ENCODE measurements at regions not wholly inside any gene's neighbourhood (a gene's known extent, or its start where the extent isn't known, plus 50 kb on each side); places are given as distances from the start of the nearest gene placed in this dataset.

GRCh38 chr2:147110962-147111361, 733.9 kb upstream of the ACVR2A start:
- no peak for ATAC-seq (ENCODE audit: low read depth)
- Histone ChIP-seq H3K4me1 (ENCODE audit: insufficient read depth, poor library complexity, severe bottlenecking) (no peaks in the 10 kb centered on the region), H3K27ac (ENCODE audit: poor library complexity, severe bottlenecking) (no peak overlapping the region), H3K27me3 (ENCODE audit: insufficient read depth, poor library complexity, severe bottlenecking) (no peaks in the 10 kb centered on the region), H3K36me3 (ENCODE audit: low read depth) (no peaks in the 10 kb centered on the region), H3K4me3 (ENCODE audit: severe bottlenecking) (no peak overlapping the region), H3K9me3 (ENCODE audit: severe bottlenecking) (no peaks in the 10 kb centered on the region)
- DNase-seq (ENCODE audit: low spot score): no peak
- TF ChIP-seq CTCF (IDR thresholded peaks at IDR 0.05; ENCODE audit: poor library complexity, severe bottlenecking): no peak

GRCh38 chr2:147110317-147110716, 734.5 kb upstream of the ACVR2A start:
- no peaks in the 10 kb centered on the region for H3K36me3 ChIP-seq (ENCODE audit: low read depth)
- H3K4me1 ChIP-seq (ENCODE audit: insufficient read depth, poor library complexity, severe bottlenecking): no peaks in the 10 kb centered on the region
- ATAC-seq (ENCODE audit: low read depth) (no peak), DNase-seq (ENCODE audit: low spot score) (no peak)
- H3K4me3 ChIP-seq (ENCODE audit: severe bottlenecking): no peak overlapping the region
- TF ChIP-seq CTCF (IDR thresholded peaks at IDR 0.05; ENCODE audit: poor library complexity, severe bottlenecking): no peak
- H3K9me3 ChIP-seq (ENCODE audit: severe bottlenecking): no peaks in the 10 kb centered on the region
- no peaks in the 10 kb centered on the region for H3K27me3 ChIP-seq (ENCODE audit: insufficient read depth, poor library complexity, severe bottlenecking)
- H3K27ac ChIP-seq (ENCODE audit: poor library complexity, severe bottlenecking): no peak overlapping the region

GRCh38 chr2:147109291-147109690, 735.5 kb upstream of the ACVR2A start:
- Histone ChIP-seq H3K36me3 (ENCODE audit: low read depth) (no peaks in the 10 kb centered on the region), H3K4me3 (ENCODE audit: severe bottlenecking) (no peak overlapping the region), H3K9me3 (ENCODE audit: severe bottlenecking) (no peaks in the 10 kb centered on the region), H3K4me1 (ENCODE audit: insufficient read depth, poor library complexity, severe bottlenecking) (no peaks in the 10 kb centered on the region), H3K27ac (ENCODE audit: poor library complexity, severe bottlenecking) (no peak overlapping the region), H3K27me3 (ENCODE audit: insufficient read depth, poor library complexity, severe bottlenecking) (no peaks in the 10 kb centered on the region)
- DNase-seq (ENCODE audit: low spot score): no peak
- no peak for TF ChIP-seq CTCF (IDR thresholded peaks at IDR 0.05; ENCODE audit: poor library complexity, severe bottlenecking)
- ATAC-seq (ENCODE audit: low read depth): no peak

GRCh38 chr2:147108548-147108947, 736.3 kb upstream of the ACVR2A start:
- H3K36me3 ChIP-seq (ENCODE audit: low read depth): no peaks in the 10 kb centered on the region
- ATAC-seq (ENCODE audit: low read depth): no peak
- no peaks in the 10 kb centered on the region for H3K9me3 ChIP-seq (ENCODE audit: severe bottlenecking)
- H3K27me3 ChIP-seq (ENCODE audit: insufficient read depth, poor library complexity, severe bottlenecking): no peaks in the 10 kb centered on the region
- H3K27ac ChIP-seq (ENCODE audit: poor library complexity, severe bottlenecking): no peak overlapping the region
- TF ChIP-seq CTCF (IDR thresholded peaks at IDR 0.05; ENCODE audit: poor library complexity, severe bottlenecking): no peak
- H3K4me1 ChIP-seq (ENCODE audit: insufficient read depth, poor library complexity, severe bottlenecking): no peaks in the 10 kb centered on the region
- H3K4me3 ChIP-seq (ENCODE audit: severe bottlenecking): no peak overlapping the region
- DNase-seq (ENCODE audit: low spot score): no peak

- ATAC-seq (ENCODE audit: low read depth) (no peak), DNase-seq (ENCODE audit: low spot score) (no peak)
- H3K4me1 ChIP-seq (ENCODE audit: insufficient read depth, poor library complexity, severe bottlenecking): peaks cover 9% of the 10 kb centered on the region
- H3K4me3 ChIP-seq (ENCODE audit: severe bottlenecking): no peak overlapping the region
- H3K9me3 ChIP-seq (ENCODE audit: severe bottlenecking): no peaks in the 10 kb centered on the region
- H3K27me3 ChIP-seq (ENCODE audit: insufficient read depth, poor library complexity, severe bottlenecking): no peaks in the 10 kb centered on the region
- H3K27ac ChIP-seq (ENCODE audit: poor library complexity, severe bottlenecking): no peak overlapping the region
- no peak for TF ChIP-seq CTCF (IDR thresholded peaks at IDR 0.05; ENCODE audit: poor library complexity, severe bottlenecking)
- no peaks in the 10 kb centered on the region for H3K36me3 ChIP-seq (ENCODE audit: low read depth)
Measured at GRCh38 chr2:147101941-147102790, 742.7 kb upstream of the ACVR2A start.

Measured in RWPE2 (cell line).